Effector memory CD8-positive, alpha-beta T cell (primary cell): ENCODE measurements at regions not wholly inside any gene's neighbourhood (a gene's known extent, or its start where the extent isn't known, plus 50 kb on each side); places are given as distances from the start of the nearest gene placed in this dataset.
"Not testable (repeated sequence)": the region's sequence is repeated elsewhere in the genome, so short reads cannot be mapped to it uniquely, and the experiment has no call there.

Experiments
- ATAC-seq: fragments of 150-1000 bp; cut with Tn5 transposase; replicated peaks from 2 replicates; pipeline ENCODE4 v1.10.0; 2021; ENCODE audit warnings: mild to moderate bottlenecking, moderate library complexity
- DNase-seq, 3 experiments: peaks; one replicate each; pipeline ENCODE4 v3.0.0; 2021
- H3K27ac Mint-ChIP-seq, 2 donors: one replicate each; pipeline ENCODE4 v1.8.0; 2022; ENCODE audit warnings: mild to moderate bottlenecking in 2 of 2, mixed read lengths in 2 of 2, moderate library complexity in 2 of 2
- H3K27me3 Mint-ChIP-seq, 2 donors: one replicate each; pipeline ENCODE4 v1.8.0; 2022; ENCODE audit warnings: mixed read lengths in 2 of 2
- H3K36me3 Mint-ChIP-seq: one replicate; pipeline ENCODE4 v1.8.0; 2022; ENCODE audit warnings: mild to moderate bottlenecking, moderate library complexity, mixed read lengths; ENCODE audit not compliant: insufficient read depth
- H3K4me1 Mint-ChIP-seq, 2 donors: one replicate each; pipeline ENCODE4 v1.8.0; 2022; ENCODE audit warnings: low read depth in 2 of 2, mixed read lengths in 2 of 2
- H3K4me3 Mint-ChIP-seq, 2 donors: one replicate each; pipeline ENCODE4 v1.8.0; 2022; ENCODE audit warnings: mild to moderate bottlenecking in 2 of 2, mixed read lengths in 2 of 2, moderate library complexity in 2 of 2
- H3K9me3 Mint-ChIP-seq, 2 donors: one replicate each; pipeline ENCODE4 v1.8.0; 2022; ENCODE audit warnings: mixed read lengths in 2 of 2

- Mint-ChIP-seq H3K27me3 (peaks cover 2 to 6% of the 10 kb centered on the region in 2 donors), H3K36me3 (no peaks in the 10 kb centered on the region), H3K27ac (no peak overlapping the region), H3K4me3 (no peak overlapping the region), H3K4me1 (no peaks in the 10 kb centered on the region), H3K9me3 (peaks cover 0 to 7% of the 10 kb centered on the region in 2 donors)
- no peak for ATAC-seq
- DNase-seq: no peak
These were observed 77.4 kb downstream of the MS4A13 start for GRCh38 chr11:60592601-60593000.

DNA sequence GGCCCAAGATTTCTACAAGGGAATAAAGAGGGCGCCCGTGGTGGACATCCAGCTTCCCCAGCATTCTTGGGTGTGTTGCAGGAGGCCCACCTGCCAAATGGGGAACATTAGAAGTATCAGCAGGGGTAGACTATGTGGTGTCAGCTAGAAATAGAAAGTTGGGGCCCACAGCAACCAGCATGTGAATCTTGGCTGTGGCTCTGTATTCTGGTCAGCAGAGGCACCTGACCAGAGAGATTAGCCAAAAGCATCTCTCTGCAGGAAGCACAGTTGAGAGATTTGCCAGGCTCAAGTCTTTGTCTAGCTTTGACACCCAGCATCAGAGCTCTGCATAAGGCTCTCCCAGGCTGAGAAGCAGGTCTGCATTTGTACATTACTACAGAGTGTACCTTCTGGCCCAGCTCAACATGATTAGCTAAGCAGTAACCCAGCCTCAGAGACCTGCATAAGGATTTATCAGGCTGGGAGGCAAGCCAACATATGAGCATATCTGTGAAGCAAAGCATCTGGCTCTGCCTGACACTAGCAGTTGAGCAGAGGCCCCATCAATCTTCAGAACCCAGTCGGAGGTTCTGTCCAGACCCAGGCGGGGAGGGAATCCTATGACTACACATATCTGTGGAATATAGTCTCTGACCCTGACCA lies 79.9 kb downstream of the MS4A13 start:
- Mint-ChIP-seq H3K27ac (no peak overlapping the region), H3K27me3 (peaks cover 0 to 6% of the 10 kb centered on the region in 2 donors), H3K4me3 (no peak overlapping the region), H3K4me1 (no peaks in the 10 kb centered on the region), H3K36me3 (no peaks in the 10 kb centered on the region), H3K9me3 (peaks cover 0 to 7% of the 10 kb centered on the region in 2 donors)
- ATAC-seq: no peak
- DNase-seq: no peak

DNA sequence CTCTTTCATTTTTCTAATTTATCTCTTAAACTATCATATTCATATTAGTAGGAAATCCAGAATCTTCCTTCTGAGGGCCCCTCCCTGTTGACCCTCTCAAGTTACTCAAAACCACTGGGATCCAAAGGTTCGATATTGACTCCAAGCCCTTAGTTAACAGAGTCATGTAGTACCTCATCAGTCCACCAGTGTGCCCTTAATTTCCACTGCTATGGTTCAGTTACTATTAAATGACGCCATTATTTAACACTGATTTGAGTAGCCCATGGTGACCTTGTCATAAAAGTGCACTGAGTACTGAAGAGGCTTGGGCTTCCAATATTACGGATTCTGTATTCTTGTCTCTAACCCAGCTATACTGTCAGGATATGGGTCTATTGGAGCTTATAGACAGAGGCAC lies 91.9 kb upstream of the MS4A8 start:
- H3K4me1 Mint-ChIP-seq: no peaks in the 10 kb centered on the region
- no peak overlapping the region for H3K27ac Mint-ChIP-seq
- no peak overlapping the region for H3K4me3 Mint-ChIP-seq
- no peak for ATAC-seq
- no peaks in the 10 kb centered on the region for H3K9me3 Mint-ChIP-seq
- peaks cover 21 to 26% of the 10 kb centered on the region in 2 donors for H3K27me3 Mint-ChIP-seq
- no peaks in the 10 kb centered on the region for H3K36me3 Mint-ChIP-seq
- DNase-seq: no peak

- Mint-ChIP-seq H3K27ac (no peak overlapping the region), H3K9me3 (no peaks in the 10 kb centered on the region), H3K4me1 (no peaks in the 10 kb centered on the region), H3K4me3 (no peak overlapping the region), H3K27me3 (peaks cover 33 to 39% of the 10 kb centered on the region in 2 donors), H3K36me3 (no peaks in the 10 kb centered on the region)
- DNase-seq: no peak
- no peak for ATAC-seq
These were observed 89.8 kb upstream of the MS4A8 start for GRCh38 chr11:60609632-60610031.

DNA sequence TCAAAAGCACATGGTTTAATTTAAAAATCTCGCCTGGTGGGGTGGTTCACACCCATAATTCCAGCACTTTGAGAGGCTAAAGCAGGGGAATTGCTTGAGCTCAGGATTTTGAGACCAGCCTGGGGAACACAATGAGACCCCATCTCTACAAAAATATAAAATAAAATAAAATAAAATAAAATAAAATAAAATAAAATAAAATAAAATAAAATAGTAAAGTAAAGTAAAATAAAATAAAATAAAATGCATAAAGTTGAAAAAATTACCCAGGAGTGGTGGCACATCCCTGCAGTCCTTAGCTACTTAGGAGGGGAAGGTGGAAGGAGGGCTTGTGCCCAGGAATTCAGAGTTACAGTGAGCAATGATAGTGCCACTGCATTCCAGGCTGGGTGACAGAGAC lies 88.7 kb upstream of the MS4A8 start:
- ATAC-seq: no peak
- peaks cover 33 to 39% of the 10 kb centered on the region in 2 donors for H3K27me3 Mint-ChIP-seq
- no peaks in the 10 kb centered on the region for H3K9me3 Mint-ChIP-seq
- H3K27ac Mint-ChIP-seq: no peak overlapping the region
- no peaks in the 10 kb centered on the region for H3K36me3 Mint-ChIP-seq
- no peak for DNase-seq
- no peaks in the 10 kb centered on the region for H3K4me1 Mint-ChIP-seq
- H3K4me3 Mint-ChIP-seq: no peak overlapping the region

- no peak overlapping the region for H3K4me3 Mint-ChIP-seq
These were observed 83.9 kb upstream of the MS4A8 start for GRCh38 chr11:60615497-60615896.

GRCh38 chr11:60621940-60622339 lies 77.5 kb upstream of the MS4A8 start:
- H3K4me1 Mint-ChIP-seq, H3K36me3 Mint-ChIP-seq, H3K27ac Mint-ChIP-seq, H3K4me3 Mint-ChIP-seq, DNase-seq, ATAC-seq, H3K9me3 Mint-ChIP-seq: not testable (repeated sequence)
- H3K27me3 Mint-ChIP-seq: peaks cover 9 to 15% of the 10 kb centered on the region in 2 donors

More at GRCh38 chr11:60615497-60615896, 83.9 kb upstream of the MS4A8 start:
- H3K27ac Mint-ChIP-seq: no peak overlapping the region
- no peak for ATAC-seq
- no peaks in the 10 kb centered on the region for H3K9me3 Mint-ChIP-seq
- H3K27me3 Mint-ChIP-seq: peaks cover 27 to 40% of the 10 kb centered on the region in 2 donors
- H3K36me3 Mint-ChIP-seq: no peaks in the 10 kb centered on the region
- H3K4me1 Mint-ChIP-seq: peaks cover 0 to 2% of the 10 kb centered on the region in 2 donors
- no peak for DNase-seq

- H3K4me1 Mint-ChIP-seq, DNase-seq, H3K9me3 Mint-ChIP-seq, H3K4me3 Mint-ChIP-seq, H3K36me3 Mint-ChIP-seq, ATAC-seq, H3K27ac Mint-ChIP-seq, H3K27me3 Mint-ChIP-seq: not testable (repeated sequence)
These were observed 76.6 kb upstream of the MS4A8 start for GRCh38 chr11:60622776-60623175.

- H3K4me1 Mint-ChIP-seq: no peaks in the 10 kb centered on the region
- H3K27ac Mint-ChIP-seq: no peak overlapping the region
- no peak for DNase-seq
- no peak overlapping the region for H3K4me3 Mint-ChIP-seq
- H3K9me3 Mint-ChIP-seq: no peaks in the 10 kb centered on the region
- no peak for ATAC-seq
- H3K36me3 Mint-ChIP-seq: no peaks in the 10 kb centered on the region
- peaks cover 0 to 5% of the 10 kb centered on the region in 2 donors for H3K27me3 Mint-ChIP-seq
These were observed 74.2 kb upstream of the MS4A8 start for GRCh38 chr11:60625262-60625661.

GRCh38 chr11:60629399-60629798 lies 70.0 kb upstream of the MS4A8 start:
- Mint-ChIP-seq H3K4me1 (no peaks in the 10 kb centered on the region), H3K27me3 (peaks cover 21 to 32% of the 10 kb centered on the region in 2 donors), H3K4me3 (no peak overlapping the region), H3K36me3 (no peaks in the 10 kb centered on the region), H3K27ac (no peak overlapping the region), H3K9me3 (no peaks in the 10 kb centered on the region)
- no peak for DNase-seq
- ATAC-seq: no peak

DNA sequence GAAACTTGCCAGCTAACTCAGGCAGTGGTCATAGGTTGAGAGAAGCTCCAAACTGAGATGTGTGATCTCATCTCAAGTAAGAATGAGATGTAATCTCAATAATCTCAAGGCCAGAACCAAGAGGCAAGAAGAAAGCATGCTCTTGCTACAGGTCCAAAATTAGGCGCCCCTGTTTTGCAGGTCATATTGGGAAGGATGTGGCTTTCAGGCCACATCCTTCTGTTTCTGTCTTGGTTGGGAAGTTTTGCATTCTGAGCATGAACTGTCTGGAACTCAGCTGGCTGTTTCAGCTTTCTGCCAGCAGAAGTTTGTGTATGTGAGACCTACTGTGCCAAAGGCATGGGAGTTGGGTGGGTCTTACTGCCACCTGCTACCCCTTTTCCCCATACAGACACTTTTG lies 67.5 kb upstream of the MS4A8 start:
- no peaks in the 10 kb centered on the region for H3K9me3 Mint-ChIP-seq
- DNase-seq (no peak), ATAC-seq (no peak)
- H3K27me3 Mint-ChIP-seq: peaks cover 36 to 44% of the 10 kb centered on the region in 2 donors
- H3K36me3 Mint-ChIP-seq: no peaks in the 10 kb centered on the region
- H3K4me1 Mint-ChIP-seq: no peaks in the 10 kb centered on the region
- H3K4me3 Mint-ChIP-seq: no peak overlapping the region
- no peak overlapping the region for H3K27ac Mint-ChIP-seq

DNA sequence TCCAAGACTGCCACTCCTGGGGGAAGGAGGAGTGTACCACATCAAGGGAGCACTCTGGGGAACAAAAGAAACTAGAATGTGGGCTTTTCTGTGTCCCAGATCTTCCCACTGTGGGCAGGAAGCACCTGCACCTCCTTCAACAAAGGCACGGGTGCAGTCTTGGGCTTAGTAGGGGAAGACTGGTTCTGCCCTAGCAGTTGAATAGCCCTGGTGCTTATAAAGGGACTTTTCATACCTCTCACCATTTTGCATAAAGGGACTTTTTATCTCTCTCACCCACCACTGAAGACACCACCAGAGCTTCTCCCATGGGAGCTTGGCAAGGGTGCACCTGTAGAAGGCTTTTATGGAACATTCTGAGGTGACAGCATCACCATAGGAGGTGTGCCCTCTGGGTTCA lies 65.8 kb upstream of the MS4A8 start:
- H3K27ac Mint-ChIP-seq: no peak overlapping the region
- peaks cover 44 to 54% of the 10 kb centered on the region in 2 donors for H3K27me3 Mint-ChIP-seq
- no peaks in the 10 kb centered on the region for H3K9me3 Mint-ChIP-seq
- DNase-seq (no peak), ATAC-seq (no peak)
- no peaks in the 10 kb centered on the region for H3K4me1 Mint-ChIP-seq
- H3K4me3 Mint-ChIP-seq: no peak overlapping the region
- H3K36me3 Mint-ChIP-seq: no peaks in the 10 kb centered on the region

DNA sequence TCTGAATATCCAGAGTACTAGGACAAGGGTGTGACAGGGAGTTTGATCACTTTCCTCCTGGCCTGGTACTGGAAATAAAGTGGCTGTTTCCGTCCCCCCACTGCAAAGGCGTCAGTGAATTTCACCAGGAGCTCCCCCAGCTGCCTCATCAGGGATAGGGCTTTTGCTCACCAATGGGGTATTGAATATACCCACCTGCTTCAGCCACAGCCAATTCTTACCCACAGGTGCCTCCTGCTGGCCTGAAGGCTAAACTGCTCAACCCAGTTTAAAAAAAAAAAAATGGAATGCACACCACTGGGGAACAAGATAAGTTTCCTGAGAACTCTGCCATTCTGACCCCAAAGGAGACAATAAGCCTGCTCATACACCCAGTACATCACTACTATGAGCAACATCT lies 65.3 kb upstream of the MS4A8 start:
- Mint-ChIP-seq H3K9me3 (no peaks in the 10 kb centered on the region), H3K4me1 (no peaks in the 10 kb centered on the region), H3K27me3 (peaks cover 48 to 54% of the 10 kb centered on the region in 2 donors), H3K27ac (no peak overlapping the region), H3K36me3 (no peaks in the 10 kb centered on the region), H3K4me3 (no peak overlapping the region)
- no peak for ATAC-seq
- no peak for DNase-seq

GRCh38 chr11:60641940-60642339 lies 57.5 kb upstream of the MS4A8 start:
- H3K27me3 Mint-ChIP-seq: peaks cover 10 to 20% of the 10 kb centered on the region in 2 donors
- DNase-seq (no peak), ATAC-seq (no peak)
- no peak overlapping the region for H3K27ac Mint-ChIP-seq
- H3K4me3 Mint-ChIP-seq: no peak overlapping the region
- H3K4me1 Mint-ChIP-seq: no peaks in the 10 kb centered on the region
- no peaks in the 10 kb centered on the region for H3K36me3 Mint-ChIP-seq
- H3K9me3 Mint-ChIP-seq: peaks cover 0 to 3% of the 10 kb centered on the region in 2 donors
